ENCODE measurements at regions not wholly inside any gene's neighbourhood (a gene's known extent, or its start where the extent isn't known, plus 50 kb on each side); places are given as distances from the start of the nearest gene placed in this dataset.

GRCh38 chr6:10268611-10269310 is 146.1 kb downstream of the TFAP2A start:
- TF ChIP-seq GATA3 (IDR thresholded peaks at IDR 0.05; ENCODE audit: low read depth, low read length) (no peak), GATA2 (IDR thresholded peaks at IDR 0.05; ENCODE audit: low read depth, low read length) (no peak)

All from SH-SY5Y (cell line).